ENCODE measurements at regions not wholly inside any gene's neighbourhood (a gene's known extent, or its start where the extent isn't known, plus 50 kb on each side); places are given as distances from the start of the nearest gene placed in this dataset.

GRCh38 chr16:5979905-5980550 lies 882.4 kb upstream of the EEF2KMT start:
- no peak for ATAC-seq
- H3K36me3 ChIP-seq (ENCODE audit: control insufficient read depth in 1 of 2, insufficient read depth in 2 of 2, low read length in 2 of 2), result no peaks in the 10 kb centered on the region
- no peak overlapping the region for H3K27ac ChIP-seq (ENCODE audit: low read depth, low read length)
- no TSS peak for BruUV-seq (replicated peaks)
- no peak overlapping the region for H3K4me3 ChIP-seq (replicated peaks in 1 of 2; ENCODE audit: low read depth in 1 of 2, low read length in 2 of 2)
- H3K9me3 ChIP-seq (ENCODE audit: control insufficient read depth in 1 of 2, insufficient read depth in 1 of 2, low read depth in 1 of 2, low read length in 2 of 2), result peaks cover 0 to 4% of the 10 kb centered on the region in 2 experiments; a peak in 2 of 4 replicates
- H3K9ac ChIP-seq (ENCODE audit: low read length), result no peak overlapping the region
- CTCF ChIA-PET, result no interaction called here
- TF ChIP-seq POLR2A (IDR thresholded peaks at IDR 0.05; ENCODE audit: borderline replicate concordance, extremely low read depth, insufficient read depth, insufficient read length), result no peak
- TF ChIP-seq, protein P1, sequence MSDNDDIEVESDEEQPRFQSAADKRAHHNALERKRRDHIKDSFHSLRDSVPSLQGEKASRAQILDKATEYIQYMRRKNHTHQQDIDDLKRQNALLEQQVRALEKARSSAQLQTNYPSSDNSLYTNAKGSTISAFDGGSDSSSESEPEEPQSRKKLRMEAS (IDR thresholded peaks at IDR 0.05), result no peak
- no peak for TF ChIP-seq YY1 (IDR thresholded peaks at IDR 0.05; ENCODE audit: extremely low read depth, insufficient replicate concordance, low read depth, low read length)
- TF ChIP-seq TCF7L2 (IDR thresholded peaks at IDR 0.05; ENCODE audit: borderline replicate concordance, extremely low read depth, insufficient read depth, insufficient read length), result no peak
- TF ChIP-seq REST (IDR thresholded peaks at IDR 0.05; ENCODE audit: low read depth), result no peak
- TF ChIP-seq ATF3 (IDR thresholded peaks at IDR 0.05), result no peak
- TF ChIP-seq SRF (IDR thresholded peaks at IDR 0.05; ENCODE audit: low read depth), result no peak
- no peak for TF ChIP-seq CEBPB (IDR thresholded peaks at IDR 0.05; ENCODE audit: low read depth)
- no peak for TF ChIP-seq SIN3A (IDR thresholded peaks at IDR 0.05; ENCODE audit: low read depth)
- TF ChIP-seq EGR1 (IDR thresholded peaks at IDR 0.05; ENCODE audit: low read depth), result no peak
- TF ChIP-seq CBX3 (IDR thresholded peaks at IDR 0.05; ENCODE audit: low read depth), result no peak
- H3K4me2 ChIP-seq (ENCODE audit: low read length), result no peak overlapping the region
- H4K20me1 ChIP-seq (ENCODE audit: insufficient read depth), result no peaks in the 10 kb centered on the region
- no peaks in the 10 kb centered on the region for H3K9me2 ChIP-seq (ENCODE audit: insufficient read depth)
- no peaks in the 10 kb centered on the region for H3K4me1 ChIP-seq (ENCODE audit: control insufficient read depth in 1 of 2, insufficient read depth in 2 of 2, low read length in 2 of 2)
- RAD21 ChIA-PET (ENCODE audit: low non-redundant PET in 1 of 2, low total read pairs in 2 of 2, uncharacterized antibody in 2 of 2, unreplicated experiment in 2 of 2), result no interaction called here
- POLR2A ChIA-PET, result no interaction called here
- no peak overlapping the region for H2AFZ ChIP-seq (ENCODE audit: low read depth, low read length, poor library complexity, severe bottlenecking)
- intact Hi-C loops (cut with micrococcal nuclease), result no loop called here
- no peaks in the 10 kb centered on the region for H3K27me3 ChIP-seq (ENCODE audit: insufficient read depth, low read length)
- H3K79me2 ChIP-seq (ENCODE audit: insufficient read depth, low read length), result no peaks in the 10 kb centered on the region
- no peak for DNase-seq (ENCODE audit: low read depth, low spot score)
